ENCODE measurements at regions not wholly inside any gene's neighbourhood (a gene's known extent, or its start where the extent isn't known, plus 50 kb on each side); places are given as distances from the start of the nearest gene placed in this dataset.

DNA sequence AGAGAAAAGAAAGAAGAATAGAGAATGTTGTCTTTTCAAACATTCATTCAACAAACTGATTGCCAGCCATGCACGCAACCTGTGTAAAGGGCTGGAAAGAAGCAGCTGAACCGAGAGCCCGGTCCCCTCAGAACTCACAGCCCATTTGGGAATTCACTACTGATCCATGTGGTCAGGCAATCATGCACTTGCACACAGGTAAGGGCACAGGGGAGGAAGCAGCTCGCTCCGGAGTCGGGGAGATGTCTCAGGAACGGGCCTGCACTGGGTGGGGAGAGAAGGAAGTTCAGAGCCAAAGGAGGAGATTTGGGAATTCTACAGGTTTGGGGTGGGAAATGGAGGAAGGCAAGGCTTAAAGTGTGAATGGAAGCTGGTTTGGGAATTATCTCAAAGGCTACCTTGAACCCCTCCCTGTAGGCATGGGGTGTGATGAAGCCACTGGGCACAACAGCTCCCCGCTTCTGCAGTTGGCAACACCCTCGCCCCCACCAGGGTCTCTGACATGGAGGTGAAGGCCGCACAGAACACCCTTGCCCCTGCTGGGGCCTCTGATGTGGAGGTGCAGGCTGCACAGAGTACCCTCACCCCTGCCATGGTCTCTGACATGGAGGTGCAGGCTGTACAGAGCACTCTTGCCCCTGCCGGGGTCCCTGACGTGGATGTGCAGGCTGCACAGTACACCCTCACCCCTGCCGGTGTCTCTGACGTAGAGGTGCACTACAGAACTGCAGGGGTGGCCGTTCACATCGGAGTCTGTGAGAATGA, 194.4 kb upstream of the RNF32 start:
- no peak for DNase-seq

DNA sequence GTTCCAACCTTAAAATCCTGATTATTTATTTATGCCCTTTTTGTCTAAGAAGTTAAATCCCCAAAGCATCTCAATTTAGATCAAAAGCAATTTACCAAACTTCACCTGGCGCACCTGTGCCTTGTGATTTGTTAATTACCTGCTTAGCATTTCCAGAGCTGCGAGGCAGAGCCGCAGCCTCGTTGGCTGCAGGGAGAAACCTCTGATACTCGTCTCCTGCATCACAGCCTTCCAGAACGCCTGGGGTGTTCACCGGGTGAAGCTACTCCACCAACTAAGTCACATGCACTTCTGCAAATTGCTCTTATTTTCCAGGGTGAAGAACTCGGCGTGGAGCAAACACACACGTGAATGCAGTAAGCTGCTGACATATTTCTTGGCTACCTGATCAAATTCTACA, 198.1 kb upstream of the RNF32 start:
- DNase-seq = no peak

- no peak for DNase-seq
These were observed 200.1 kb upstream of the RNF32 start for GRCh38 chr7:156440456-156440855.

- DNase-seq = no peak
These were observed 202.6 kb upstream of the RNF32 start for GRCh38 chr7:156438011-156438410.

- DNase-seq = no peak
These were observed 203.5 kb upstream of the RNF32 start for GRCh38 chr7:156437021-156437614.

- no peak for DNase-seq
These were observed 204.9 kb upstream of the RNF32 start for GRCh38 chr7:156435486-156436231.

GRCh38 chr7:156434706-156435105, 205.9 kb upstream of the RNF32 start:
- DNase-seq = no peak

GRCh38 chr7:156432018-156432417, 208.6 kb upstream of the RNF32 start:
- DNase-seq = no peak

DNA sequence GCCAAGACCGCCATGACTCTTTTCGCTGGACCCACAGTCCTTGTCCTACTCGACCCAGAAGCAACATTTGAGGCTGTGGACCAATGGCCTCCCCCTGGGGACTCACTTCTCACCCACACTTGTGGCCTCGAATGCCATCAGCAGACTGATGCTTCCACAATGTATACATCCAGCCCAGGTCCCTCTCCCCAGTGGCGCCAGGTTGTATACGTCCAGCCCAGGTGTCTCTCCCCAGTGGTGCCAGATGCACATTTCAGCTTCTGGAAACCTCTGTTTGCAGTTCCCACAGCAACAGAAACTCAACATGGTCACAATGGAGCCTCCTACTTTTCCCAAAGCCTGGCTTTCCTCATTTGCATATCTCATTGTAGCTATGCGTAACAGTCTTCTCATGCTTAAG, 210.5 kb upstream of the RNF32 start:
- no peak for DNase-seq

DNA sequence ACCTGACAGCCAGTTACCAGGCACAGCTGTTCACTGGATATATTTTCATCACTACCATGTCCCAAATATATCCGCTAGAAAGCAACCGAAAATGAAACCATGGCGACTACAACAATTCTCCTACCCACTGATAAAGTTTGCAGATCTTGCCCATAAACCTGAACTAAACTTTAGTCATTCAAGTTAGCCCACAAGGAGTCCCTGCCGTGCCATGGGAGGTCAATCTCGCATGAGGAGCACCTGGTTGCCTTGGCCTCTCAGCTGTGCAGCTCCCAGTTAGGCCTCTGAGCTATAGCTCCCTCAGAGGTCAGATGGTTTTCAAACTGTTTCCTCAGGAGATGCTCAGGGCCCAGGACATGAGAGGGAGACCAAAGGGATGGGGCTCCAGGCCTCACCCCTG, 211.1 kb upstream of the RNF32 start:
- DNase-seq = no peak

- DNase-seq = no peak
These were observed 216.7 kb upstream of the RNF32 start for GRCh38 chr7:156423876-156424275.

GRCh38 chr7:156420496-156420895, 220.1 kb upstream of the RNF32 start:
- DNase-seq = no peak

DNA sequence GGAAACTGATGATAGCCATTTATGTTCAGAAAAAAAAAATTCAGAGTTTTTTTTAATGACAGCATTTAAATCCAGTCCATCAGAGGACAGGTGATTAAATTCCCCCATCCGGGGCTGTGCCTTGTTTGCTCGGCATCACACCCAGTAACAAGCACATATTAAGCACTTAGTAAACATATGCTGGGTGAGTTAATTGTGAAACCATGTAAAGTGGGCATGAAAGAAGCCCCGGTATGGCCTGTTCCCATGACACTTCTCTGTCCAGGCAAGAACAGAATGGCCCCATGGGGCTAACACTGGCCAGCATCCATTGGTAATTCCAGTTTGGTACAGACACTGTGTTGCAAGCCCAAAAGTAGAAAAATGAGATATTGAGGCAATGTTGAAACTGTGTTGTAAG, 220.8 kb upstream of the RNF32 start:
- no peak for DNase-seq

DNA sequence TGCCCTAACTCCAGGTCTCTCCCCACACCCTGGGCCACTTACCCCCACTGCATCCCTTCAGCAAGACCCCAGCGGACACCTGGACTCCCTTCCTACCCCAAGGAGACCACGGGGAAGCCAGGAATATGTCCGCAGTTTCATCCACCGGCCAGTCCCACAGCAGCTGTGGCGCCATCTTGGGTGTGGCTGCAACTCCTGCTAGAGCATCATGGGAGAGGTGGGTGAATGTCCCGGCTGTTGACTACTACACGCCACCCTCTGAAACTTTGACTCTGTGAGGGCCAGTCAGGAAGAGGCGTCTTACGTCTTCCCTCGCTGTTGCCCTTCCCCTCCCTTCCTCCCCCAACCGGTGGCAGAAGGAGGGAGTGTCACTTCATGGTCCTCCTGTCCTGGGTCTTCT, 238.3 kb upstream of the RNF32 start:
- DNase-seq = no peak

GRCh38 chr7:156401617-156402016, 239.0 kb upstream of the RNF32 start:
- no peak for DNase-seq

DNA sequence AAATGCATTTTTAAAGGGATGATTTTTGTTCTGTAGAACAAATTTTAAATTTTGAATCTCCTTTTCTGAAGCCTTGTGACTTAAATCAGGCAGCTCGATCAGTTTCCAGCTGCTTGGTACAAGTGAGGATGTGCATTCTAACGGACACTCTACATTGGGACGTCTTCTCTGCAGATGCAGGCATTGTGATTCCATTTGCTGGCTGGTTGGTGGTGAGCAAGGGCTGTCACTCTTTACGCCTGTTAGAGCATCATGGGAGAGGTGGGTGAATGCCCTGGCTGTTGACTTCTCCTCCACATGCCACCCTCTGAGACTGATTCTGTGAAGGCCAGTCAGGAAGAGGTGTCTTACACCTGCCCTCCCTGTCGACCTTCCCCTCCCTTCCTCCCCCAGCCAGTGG, 240.5 kb upstream of the RNF32 start:
- no peak for DNase-seq

GRCh38 chr7:156397249-156397648, 243.3 kb upstream of the RNF32 start:
- DNase-seq = no peak

DNA sequence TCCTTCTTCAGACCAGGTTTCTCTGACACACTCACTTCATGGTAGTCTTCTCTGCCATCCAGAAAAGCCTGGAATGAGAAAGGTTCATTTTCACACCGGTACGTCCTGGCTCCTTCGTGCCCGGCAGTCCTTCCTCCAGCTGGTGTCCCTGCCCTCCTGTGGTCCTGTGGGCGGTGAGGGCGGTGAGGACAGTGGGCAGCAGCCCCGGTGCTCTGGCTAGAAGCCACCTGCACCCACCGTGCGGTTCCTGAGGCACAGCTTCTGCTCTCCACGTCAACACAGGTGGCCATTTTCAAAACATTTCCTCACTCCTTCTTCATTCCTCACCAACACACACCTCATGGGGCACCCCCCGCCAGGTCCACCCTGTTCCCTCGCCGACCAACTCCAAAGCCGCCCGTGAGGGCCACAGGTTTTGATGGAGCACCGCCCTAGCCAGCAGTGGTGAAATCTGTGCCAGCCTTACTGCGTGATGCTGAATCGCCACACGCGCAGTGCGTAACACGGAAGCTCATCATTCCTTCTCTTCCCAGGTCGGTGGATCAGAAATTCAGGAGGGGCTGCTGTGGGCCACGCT, 251.4 kb upstream of the RNF32 start:
- DNase-seq = no peak

GRCh38 chr7:156386097-156386496, 254.5 kb upstream of the RNF32 start:
- no peak for DNase-seq

DNA sequence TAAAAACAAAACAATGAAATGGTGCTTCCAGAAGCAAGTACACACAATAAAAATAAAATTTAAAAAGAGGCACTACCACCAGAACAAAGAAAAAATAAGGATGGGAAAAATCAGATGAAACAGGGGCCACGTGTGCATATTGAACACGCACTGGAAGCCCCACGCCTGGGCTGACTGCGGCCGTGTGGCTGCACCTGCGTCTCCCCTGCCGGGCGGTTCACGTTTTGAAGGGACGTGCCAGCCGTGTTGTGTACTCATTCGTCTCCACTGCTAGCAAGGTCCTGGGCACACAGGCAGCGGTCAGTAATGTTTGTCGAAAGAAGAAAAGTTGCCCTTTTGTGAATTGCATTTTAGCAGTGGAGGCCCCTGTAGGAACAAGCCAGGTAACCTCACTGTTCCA, 255.9 kb upstream of the RNF32 start:
- no peak for DNase-seq

DNA sequence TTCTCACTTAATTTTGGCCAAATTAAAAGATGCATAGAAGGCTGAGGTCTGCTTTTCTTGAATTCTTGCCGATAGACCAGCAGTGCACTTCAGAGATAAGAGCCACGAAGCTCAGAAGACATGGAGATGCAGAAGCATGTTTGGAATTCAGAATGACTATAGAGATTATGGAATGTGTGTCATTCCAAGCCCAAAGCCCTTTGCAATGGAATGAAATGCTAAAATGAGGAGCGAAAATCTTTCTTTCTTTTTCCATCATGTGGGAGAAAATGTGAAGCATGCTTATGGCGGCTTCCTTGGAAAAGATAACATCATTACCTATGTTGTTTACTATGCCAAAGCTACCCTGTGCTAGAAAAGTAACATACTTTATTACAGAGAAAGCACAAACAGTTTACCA, 257.0 kb upstream of the RNF32 start:
- no peak for DNase-seq

DNA sequence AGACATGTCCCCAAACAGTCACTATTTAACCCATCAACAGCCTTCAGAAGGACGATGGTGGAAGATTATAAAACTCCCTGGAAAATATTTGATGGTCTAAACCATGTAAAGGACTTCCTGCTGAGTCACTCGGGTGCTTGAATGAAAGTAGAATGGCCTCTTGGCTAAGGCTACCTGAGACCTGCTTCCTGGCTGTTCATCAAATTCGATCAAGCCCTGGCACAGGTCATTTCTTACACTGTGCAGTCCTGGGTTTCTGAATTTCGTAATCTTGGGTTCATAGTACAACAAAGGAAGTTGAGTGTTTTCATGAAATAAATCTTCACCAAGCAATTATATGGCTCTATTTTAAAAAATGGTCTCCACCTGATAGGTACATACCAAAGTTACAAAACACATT, 260.3 kb upstream of the RNF32 start:
- DNase-seq = no peak

DNA sequence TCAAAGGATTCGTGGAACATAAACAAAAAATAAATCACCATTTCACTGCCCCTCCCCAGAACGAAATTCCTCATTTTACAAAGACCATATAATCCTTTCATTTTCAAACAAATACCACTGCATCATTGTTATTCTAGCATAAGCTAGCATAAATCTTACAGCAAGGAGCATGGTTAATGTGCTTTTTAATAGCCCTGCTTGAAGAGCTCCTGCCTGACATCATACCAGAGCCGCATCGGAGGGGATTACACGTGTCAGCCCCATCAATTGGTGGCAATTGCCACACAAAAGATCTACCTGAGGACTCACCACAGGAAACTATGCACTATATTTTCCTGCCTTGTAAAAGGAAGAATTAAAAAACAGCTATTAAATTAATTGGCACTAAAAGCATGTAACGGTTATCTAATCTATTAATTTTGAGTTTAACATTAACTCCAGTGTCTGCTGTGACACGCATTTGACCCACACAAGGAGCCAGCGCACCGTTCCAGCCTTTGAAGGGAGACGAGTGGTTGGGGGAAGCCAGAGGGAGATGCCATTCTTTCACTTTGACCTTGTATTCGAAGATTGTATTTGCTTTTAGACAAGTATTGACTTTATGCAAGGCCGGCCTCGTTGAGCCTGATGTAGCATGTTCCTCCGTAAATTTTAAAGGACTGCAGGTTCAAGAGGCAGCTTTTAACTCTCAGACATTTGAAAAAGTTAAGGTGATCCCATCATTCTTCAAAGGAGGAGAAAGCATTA, 261.1 kb upstream of the RNF32 start:
- DNase-seq = no peak

Measured in dermis blood vessel endothelial cell (primary cell).